Fibroblast of pulmonary artery (primary cell): ENCODE measurements at regions not wholly inside any gene's neighbourhood (a gene's known extent, or its start where the extent isn't known, plus 50 kb on each side); places are given as distances from the start of the nearest gene placed in this dataset.
"Not testable (repeated sequence)": the region's sequence is repeated elsewhere in the genome, so short reads cannot be mapped to it uniquely, and the experiment has no call there.

Experiments used
- DNase-seq: peaks from one replicate; pipeline ENCODE4 v3.0.0-alpha.2; 2010; ENCODE audit warnings: low read depth
- H3K4me3 ChIP-seq: replicated peaks from 2 replicates; pipeline ENCODE4 v1.5.1; 2011; ENCODE audit warnings: low read depth, mild to moderate bottlenecking, control low read depth, low read length, moderate library complexity
- CTCF ChIP-seq: IDR thresholded peaks from 2 replicates; pipeline ENCODE4 v1.5.1; 2011; ENCODE audit warnings: mild to moderate bottlenecking, control low read depth, low read length, inconsistent platforms; ENCODE audit errors: missing control alignments

- no peak for TF ChIP-seq CTCF
- DNase-seq: no peak
Observed at GRCh38 chr2:55801436-55801835, 107.8 kb upstream of the PNPT1 start.

GRCh38 chr2:55799624-55800023, 106.0 kb upstream of the PNPT1 start:
- DNase-seq, H3K4me3 ChIP-seq: not testable (repeated sequence)

More at GRCh38 chr2:55801436-55801835, 107.8 kb upstream of the PNPT1 start:
- H3K4me3 ChIP-seq: no peak overlapping the region

- TF ChIP-seq CTCF: no peak
- no peak overlapping the region for H3K4me3 ChIP-seq
- DNase-seq: no peak
Observed at GRCh38 chr2:55796121-55796520, 102.5 kb upstream of the PNPT1 start.

- DNase-seq, H3K4me3 ChIP-seq: not testable (repeated sequence)
Observed at GRCh38 chr2:55793602-55794001, 100.0 kb upstream of the PNPT1 start.

GRCh38 chr2:55786280-55786679, 92.6 kb upstream of the PNPT1 start:
- TF ChIP-seq CTCF: no peak

GRCh38 chr2:55783751-55784150, 90.1 kb upstream of the PNPT1 start:
- DNase-seq, H3K4me3 ChIP-seq: not testable (repeated sequence)

More at GRCh38 chr2:55786280-55786679, 92.6 kb upstream of the PNPT1 start:
- no peak for DNase-seq
- no peak overlapping the region for H3K4me3 ChIP-seq

GRCh38 chr2:55782528-55783173, 89.0 kb upstream of the PNPT1 start:
- H3K4me3 ChIP-seq: no peak overlapping the region
- no peak for TF ChIP-seq CTCF
- no peak for DNase-seq

- H3K4me3 ChIP-seq: no peak overlapping the region
- DNase-seq: no peak
- no peak for TF ChIP-seq CTCF
Observed at GRCh38 chr2:55781542-55781941, 87.9 kb upstream of the PNPT1 start.

GRCh38 chr2:55780697-55781096, 87.1 kb upstream of the PNPT1 start:
- H3K4me3 ChIP-seq: no peak overlapping the region
- TF ChIP-seq CTCF: no peak
- no peak for DNase-seq
